HG03575 (cell line): ENCODE measurements at regions not wholly inside any gene's neighbourhood (a gene's known extent, or its start where the extent isn't known, plus 50 kb on each side); places are given as distances from the start of the nearest gene placed in this dataset.
"Not testable (repeated sequence)": the region's sequence is repeated elsewhere in the genome, so short reads cannot be mapped to it uniquely, and the experiment has no call there.

Experiments used
- ATAC-seq: cut with Tn5 transposase; IDR thresholded peaks from one replicate; pipeline ENCODE4 v1.9.1; 2021; ENCODE audit not compliant: unreplicated experiment, insufficient number of reproducible peaks, low FRiP score; ENCODE audit errors: extremely low read depth

- ATAC-seq = no peak
These were observed 122.9 kb upstream of the AFDN start for GRCh38 chr6:167703781-167704180.

GRCh38 chr6:167704396-167704901 lies 122.3 kb upstream of the AFDN start:
- no peak for ATAC-seq

DNA sequence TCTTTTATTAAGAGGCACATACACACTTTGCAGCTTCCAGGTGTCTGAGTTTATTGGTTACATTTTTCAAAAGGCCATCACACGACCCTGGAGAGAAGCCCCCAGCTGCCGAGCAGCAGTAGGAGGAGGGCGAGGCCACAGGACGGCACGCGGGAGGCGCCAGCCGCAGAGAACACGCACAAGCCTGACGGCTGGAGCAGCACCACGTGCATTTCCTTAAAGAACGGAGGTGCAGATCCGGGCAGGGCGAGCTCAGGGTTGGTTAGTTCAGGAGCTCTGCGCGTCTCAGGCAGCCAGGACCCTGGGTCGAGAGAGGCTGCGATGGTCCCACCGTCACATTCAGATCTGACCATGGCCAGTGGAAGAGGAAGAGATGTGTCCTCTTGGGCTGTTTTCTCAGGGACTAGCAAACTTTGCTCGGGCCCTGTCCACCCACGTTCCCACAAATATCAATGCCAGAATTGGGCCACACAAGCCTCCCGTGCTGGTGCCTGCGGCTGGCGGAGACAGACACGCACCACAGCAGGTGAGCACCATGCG lies 121.4 kb upstream of the AFDN start:
- ATAC-seq = no peak

DNA sequence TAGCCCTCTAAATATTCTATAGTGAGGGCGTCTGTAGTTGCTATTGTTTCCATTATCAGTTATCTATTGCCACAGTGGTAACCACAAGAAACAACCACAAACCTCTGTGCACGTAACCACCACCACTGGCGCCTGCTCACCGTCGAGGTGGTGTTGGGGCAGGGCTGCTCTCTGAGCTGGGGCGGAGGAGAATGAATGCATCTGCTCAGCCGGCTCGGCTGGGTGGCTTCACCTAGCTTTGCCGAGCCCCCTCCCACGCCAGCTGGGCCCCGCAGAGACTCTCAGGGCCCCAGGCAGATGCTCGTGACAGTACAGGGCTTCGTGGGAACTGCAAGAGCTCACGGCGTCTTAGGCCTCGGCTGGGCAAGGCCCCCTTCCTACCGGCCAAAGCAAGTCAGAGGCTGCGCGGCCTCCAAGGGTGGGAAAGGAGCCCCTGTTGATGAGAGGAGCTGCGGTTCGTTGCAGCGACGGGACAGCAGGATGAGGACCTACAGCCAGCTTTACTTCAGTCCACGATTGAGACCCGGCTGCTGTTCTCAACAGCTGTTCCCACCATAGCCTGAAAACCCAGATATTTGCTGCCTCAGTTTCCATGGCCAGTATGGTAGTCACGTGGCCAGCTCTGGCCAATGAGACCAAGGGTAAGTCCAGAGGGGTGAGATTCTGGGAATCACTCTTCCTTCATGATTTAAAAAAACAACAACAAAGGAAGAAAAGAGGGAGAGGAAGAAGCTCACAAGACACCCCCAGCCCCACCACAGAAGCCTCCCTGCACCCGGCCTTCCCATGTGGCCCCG lies 120.2 kb upstream of the AFDN start:
- ATAC-seq = peak; percentile 91

DNA sequence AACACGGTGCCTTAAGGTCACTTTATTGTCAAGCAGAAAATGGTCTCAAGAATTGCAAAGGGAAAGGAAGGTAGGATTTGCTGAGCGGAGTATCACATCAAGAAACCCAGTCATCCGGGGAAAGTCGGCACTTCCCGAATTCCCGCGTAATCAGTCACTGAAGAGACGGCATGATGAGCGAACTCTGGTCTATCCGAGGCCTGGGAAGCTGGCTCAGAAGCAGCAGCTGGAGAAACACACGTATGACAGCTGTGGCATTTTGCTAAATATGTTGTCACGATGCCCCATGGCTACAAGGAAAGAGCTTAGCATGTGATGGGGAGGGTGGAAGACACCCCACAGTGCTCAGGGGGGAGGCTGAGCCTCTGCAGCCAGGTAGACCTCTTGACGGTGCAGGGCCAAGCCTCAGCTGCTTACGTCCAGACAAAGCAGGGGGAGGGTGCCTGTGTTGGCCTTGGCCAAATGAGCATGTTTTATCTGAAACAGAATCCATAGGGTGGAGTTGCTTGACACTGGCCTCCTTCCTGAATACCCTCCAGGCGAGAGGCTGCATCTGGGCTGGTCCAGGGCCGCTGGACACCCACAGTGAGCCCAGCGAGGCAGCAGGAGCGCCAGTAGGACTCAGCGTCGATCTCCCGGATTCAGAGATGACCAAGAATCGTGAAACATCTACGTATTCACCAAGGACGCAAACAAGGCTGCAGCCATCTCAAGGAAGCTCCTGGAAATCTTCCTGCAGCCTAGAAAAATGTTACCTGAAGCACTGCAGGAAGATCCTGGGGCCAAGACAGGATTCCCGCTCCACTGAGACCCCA lies 118.8 kb upstream of the AFDN start:
- ATAC-seq = no peak

- no peak for ATAC-seq
These were observed 118.1 kb upstream of the AFDN start for GRCh38 chr6:167708501-167709094.

GRCh38 chr6:167709196-167709595 lies 117.5 kb upstream of the AFDN start:
- ATAC-seq = no peak

DNA sequence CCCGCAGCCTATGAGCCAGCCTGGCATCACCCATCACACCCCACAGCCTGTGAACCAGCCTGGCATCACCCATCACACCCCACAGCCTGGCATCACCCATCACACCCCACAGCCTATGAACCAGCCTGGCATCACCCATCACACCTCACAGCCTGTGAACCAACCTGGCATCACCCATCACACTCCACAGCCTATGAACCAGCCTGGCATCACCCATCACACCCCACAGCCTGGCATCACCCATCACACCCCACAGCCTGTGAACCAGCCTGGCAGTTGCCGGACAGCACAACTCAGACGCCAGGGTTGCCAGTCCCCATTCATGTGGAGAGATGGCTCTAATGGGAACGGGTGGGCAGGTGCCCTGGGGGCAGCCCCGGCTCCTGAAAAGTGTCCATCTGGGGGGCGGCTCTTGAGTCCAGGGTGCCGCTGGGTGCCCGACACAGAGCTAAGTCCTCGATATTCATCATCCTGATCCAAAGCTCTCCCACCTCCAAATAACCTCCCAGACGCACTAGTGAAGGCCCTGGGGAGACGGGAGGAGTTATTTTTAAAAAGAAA lies 116.9 kb upstream of the AFDN start:
- not testable (repeated sequence) for ATAC-seq

DNA sequence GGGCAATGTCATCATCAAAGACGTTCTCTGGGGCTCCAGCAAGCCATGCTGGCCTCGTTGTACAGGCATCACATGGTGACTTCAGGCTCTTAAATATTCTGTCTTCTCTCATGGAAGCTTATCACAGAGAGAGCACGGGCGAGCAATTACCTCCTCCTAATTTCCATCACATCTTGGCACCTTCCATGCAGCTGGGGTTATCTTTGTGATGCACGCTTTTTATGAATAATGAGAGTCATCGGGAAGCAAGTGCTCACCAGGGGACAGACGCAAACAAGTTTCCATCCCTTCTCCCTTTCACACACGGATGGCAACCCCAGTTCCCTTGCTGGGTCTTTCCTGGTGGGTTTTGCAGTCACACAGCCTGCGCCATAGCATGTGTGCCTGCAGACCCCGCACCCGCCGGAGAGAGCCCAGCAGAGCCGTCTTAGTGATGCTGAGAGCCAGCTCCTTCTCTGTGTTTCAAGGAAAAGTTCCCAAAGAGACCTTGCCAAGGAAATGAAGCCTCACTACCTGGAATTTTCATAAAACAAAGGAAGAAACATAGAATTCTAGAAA lies 116.3 kb upstream of the AFDN start:
- no peak for ATAC-seq

GRCh38 chr6:167711211-167711610 lies 115.5 kb upstream of the AFDN start:
- ATAC-seq = no peak

DNA sequence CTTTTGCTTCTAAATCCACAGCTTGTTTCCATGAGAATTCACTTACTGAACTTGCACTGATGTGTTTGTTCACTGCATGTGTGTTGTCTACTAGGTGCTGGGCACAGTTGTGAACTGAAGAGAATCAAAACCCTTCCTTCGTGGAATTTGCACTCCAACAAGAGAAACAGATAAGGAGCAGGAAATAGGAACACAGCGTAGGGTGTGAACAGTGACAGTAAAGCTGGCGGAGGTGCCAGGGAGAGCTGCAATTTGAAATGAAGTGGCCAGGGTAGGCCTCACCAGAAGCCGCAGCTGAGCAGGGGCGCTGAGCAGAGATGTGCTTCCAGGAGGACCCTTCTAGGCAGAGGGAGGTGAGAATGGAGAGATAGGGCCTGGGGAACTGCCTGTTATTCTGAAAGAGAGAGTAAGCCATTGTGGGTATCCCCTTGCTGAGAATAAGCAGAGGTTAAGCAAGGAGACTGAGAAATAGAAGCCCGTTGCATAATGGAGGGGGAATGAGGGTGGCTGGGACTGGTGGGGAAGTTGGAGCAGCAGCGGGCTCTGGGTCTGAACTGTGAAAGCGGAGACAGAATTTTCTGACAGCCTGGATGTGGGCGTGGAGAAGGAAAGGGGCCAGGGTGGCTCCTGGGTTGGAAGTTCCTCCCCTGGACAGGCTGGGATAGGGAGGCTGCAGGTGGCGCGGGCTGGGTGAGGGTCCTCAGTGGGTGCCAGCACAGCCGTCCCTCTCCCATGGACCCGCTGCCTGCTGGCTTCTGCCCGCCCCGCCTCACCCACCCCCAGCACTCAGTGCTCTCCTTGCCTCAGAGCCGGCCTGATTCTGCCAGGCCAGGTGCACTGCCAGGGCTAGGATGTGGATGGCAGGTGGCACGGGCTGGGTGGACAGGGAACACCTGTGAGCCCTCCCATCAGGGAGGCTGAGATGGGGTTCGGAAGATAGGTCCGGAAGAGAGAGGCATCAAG lies 114.7 kb upstream of the AFDN start:
- no peak for ATAC-seq

DNA sequence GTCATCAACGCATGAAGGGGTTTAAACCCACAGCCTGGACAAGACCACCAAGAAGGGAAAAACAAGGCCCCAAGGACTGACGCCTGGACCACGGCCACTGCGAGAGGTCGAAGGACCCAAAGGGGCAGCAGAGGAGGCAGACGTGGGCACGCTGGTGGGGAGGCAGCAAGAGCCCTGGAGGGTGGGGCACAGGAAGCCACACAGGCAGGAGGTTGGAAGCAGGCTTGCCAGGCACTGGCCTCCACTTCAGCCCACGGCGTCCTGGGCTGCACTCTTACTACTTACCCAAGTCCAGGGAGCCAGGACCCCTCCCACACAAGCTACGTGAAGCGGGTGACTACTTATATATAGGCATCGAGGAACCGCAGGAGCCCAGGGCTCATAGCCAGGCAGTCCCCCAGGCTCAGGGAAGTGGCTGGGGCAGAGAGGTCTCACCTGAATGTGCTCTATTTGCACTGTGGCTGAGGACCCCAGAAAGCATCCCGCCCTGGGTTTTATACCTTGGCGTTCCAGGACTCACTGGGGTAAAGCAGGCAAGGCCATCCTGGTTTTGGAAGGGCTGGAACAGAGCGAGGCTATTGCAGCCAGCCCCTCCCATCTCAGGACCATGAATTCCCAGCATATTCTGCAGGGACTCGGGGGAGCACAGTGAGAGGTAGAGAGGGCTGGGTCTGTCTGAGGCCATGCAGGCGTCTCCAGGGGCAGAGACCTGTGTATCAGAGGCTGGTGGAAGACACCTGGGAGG lies 113.8 kb upstream of the AFDN start:
- ATAC-seq = no peak

DNA sequence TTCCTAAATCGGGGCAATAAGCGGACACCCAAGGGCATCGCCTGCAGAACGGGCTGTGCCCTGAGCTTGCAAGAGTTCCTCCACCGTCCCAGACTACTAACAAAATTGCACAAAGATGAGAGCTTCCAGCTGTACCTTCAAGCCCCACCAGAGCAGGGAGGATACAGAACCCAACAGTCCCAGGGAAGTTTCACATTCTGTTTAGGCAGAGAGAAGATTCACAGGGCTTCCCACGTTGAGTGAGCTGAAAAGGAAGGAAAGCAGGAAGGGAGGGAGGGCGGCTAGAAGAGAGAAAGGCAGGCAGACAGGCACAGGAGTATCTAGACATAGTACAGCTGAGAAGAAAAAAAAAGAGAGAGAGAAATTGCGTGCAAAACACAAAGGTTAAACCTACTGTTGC lies 112.6 kb upstream of the AFDN start:
- ATAC-seq = no peak

GRCh38 chr6:167717455-167717854 lies 109.3 kb upstream of the AFDN start:
- ATAC-seq = no peak

DNA sequence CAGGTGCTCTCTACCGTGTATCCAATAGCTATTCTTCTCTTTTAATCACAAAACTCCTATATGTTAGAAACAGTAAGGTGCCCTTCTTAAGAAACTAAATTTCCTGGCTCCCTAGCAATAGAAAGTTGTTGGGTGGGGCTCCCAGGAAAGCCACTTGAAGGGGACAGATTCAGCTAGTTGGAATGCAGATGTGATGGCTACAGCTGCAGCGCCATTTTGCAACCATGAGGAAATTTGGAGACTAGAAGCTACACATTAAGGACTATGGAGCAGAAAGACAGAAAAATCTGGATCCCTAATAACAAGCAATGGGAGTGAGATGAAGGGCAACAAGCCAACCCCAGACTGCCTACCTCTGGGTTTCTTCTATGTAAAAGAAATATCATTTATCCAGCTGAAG lies 108.8 kb upstream of the AFDN start:
- no peak for ATAC-seq

DNA sequence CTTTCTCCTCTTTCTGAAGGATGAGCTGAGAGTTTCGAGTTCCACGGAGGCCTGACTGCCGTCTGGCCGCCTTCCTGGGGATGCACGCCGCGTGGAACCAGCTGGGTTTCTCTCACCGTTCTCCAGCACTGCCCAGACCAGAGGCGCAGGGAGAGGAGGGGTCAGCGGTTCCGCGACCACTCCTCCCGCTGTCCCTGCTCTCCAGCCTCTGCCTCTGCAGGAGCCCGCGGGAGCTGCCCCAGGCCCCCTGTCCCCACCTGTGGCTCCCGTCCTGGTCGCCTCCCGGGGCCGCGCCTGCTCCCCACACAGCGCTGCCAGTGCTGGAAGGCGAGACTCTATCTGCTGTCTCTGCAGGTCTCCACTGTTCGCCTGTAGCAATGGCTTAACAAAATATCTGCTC lies 106.8 kb upstream of the AFDN start:
- no peak for ATAC-seq
